RPMI8226 (cell line): ENCODE measurements at regions not wholly inside any gene's neighbourhood (a gene's known extent, or its start where the extent isn't known, plus 50 kb on each side); places are given as distances from the start of the nearest gene placed in this dataset.
"Not testable (repeated sequence)": the region's sequence is repeated elsewhere in the genome, so short reads cannot be mapped to it uniquely, and the experiment has no call there.

Source experiments
- DNase-seq: peaks from one replicate; pipeline ENCODE4 v3.0.0-alpha.2; 2015

- DNase-seq = no peak
Measured at GRCh38 chr2:57615855-57616556, 430.6 kb upstream of the VRK2 start.

GRCh38 chr2:57617318-57617717, 429.3 kb upstream of the VRK2 start:
- DNase-seq = no peak

GRCh38 chr2:57621122-57621663, 425.4 kb upstream of the VRK2 start:
- no peak for DNase-seq

GRCh38 chr2:57622009-57622408, 424.6 kb upstream of the VRK2 start:
- no peak for DNase-seq

- no peak for DNase-seq
Measured at GRCh38 chr2:57656198-57656597, 390.4 kb upstream of the VRK2 start.

DNA sequence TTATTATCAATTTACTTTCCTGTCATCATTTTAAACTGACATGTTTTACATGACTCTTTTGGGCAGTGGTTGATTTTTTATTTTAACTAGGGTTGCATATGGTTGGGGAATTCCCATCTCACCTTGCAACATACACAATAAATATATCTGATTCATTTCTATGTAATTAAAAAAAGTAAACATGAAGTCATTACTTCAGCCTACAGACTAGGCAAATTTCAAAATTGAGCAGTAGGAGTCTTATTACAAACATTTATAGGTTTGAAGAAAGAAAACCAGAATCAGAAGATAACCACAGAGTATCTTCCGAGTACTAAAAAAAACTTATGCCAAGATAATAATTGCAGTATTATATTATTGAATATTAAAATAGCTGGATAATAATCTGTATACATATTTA, 377.0 kb upstream of the VRK2 start:
- DNase-seq = no peak

- no peak for DNase-seq
Measured at GRCh38 chr2:57674025-57674424, 372.6 kb upstream of the VRK2 start.

DNA sequence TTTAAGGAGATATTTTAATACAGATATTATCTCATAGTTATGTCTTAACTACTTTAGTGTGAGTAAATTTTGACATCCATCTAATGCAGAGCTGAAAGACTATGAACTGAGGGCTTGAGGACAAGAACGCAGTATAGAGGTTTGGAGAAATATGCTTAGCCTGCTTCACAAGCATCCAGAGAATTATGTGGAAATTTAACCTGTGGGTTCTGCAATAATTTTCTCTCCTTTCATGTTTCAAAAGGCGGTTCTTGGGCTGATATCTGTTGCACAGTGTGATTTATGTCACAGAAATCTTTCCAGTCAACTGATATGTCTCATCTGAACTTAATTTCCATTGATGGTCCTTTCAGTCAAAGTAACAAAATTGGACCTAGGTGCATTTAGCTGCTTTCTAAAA, 371.9 kb upstream of the VRK2 start:
- DNase-seq = no peak

DNA sequence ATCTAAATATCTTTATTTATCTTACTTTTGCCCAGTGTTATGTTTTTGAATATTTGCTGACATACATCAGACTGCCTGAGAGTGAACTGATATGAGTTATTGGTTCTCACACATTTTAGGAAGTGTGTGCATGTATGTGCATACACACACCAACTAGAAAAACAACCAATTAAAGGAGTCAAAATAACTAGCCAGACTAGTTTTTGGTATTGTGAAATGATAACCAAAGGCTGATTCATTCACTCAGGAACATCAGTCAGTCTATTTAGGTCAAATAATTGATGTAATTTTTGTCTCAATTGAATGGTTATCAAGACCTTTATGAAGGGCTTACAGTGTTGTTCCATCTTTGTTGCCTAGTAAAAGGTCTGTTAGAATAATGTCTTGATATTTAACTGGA, 369.3 kb upstream of the VRK2 start:
- DNase-seq = no peak

GRCh38 chr2:57681650-57682049, 365.0 kb upstream of the VRK2 start:
- DNase-seq = no peak

DNA sequence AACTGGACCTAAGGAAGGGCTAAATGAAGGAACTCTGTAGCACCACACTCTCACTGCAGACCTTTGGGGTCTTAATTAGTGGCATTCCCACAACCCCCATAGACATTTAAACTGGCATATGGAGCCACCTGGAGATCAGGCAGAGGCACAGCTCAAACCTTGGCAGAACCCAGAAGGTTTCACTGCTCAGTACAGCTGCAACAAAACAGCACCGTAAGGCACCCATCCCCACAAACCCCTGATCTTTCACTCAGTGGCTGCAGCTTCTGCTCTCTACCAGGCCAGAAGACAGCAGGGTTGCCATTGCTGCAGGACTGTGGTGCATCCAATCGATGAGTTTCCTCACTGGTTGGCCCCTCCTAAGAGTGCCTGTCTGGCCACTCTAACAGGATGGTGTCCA, 361.6 kb upstream of the VRK2 start:
- no peak for DNase-seq

DNA sequence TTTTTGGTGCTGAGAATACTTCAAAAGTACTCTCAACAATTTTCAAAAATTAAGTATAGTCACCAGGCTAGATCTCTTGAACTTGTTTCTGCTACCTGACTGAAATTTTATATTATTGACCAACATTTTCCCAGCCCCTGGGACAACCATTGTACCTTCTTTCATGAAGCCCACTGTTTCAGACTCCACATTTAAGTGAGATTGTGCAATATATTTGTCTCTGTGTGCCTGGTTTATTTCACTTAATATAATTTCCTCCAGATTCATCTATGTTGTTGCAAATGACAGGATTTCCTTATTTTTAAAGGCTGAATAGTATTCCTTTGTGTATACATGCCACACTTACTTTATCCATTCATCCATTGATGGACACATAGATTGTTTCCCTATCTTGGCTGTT, 354.2 kb upstream of the VRK2 start:
- DNase-seq = no peak

DNA sequence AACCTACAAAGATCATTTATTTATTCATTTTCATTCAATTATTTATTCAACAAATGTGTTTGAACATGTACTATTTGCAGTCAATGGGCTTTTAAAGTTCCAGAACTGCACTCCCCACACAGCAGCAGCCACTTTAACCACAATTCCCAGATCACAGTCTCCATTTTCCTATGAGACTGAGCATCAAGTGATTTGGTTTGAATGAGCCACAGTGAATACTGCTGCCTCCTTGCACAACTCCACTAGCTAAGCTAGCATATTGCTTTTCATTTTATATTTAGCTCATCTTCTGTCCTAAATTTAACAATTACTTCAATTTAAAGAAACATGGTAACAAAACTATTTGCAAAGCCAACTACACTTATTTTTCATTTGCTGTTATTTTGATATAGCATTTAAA, 353.4 kb upstream of the VRK2 start:
- no peak for DNase-seq

- DNase-seq = no peak
Measured at GRCh38 chr2:57693965-57694364, 352.6 kb upstream of the VRK2 start.

- no peak for DNase-seq
Measured at GRCh38 chr2:57696016-57696415, 350.6 kb upstream of the VRK2 start.

- DNase-seq = no peak
Measured at GRCh38 chr2:57698392-57698791, 348.2 kb upstream of the VRK2 start.

GRCh38 chr2:57698935-57699449, 347.6 kb upstream of the VRK2 start:
- no peak for DNase-seq

GRCh38 chr2:57701391-57701791, 345.2 kb upstream of the VRK2 start:
- DNase-seq = no peak

DNA sequence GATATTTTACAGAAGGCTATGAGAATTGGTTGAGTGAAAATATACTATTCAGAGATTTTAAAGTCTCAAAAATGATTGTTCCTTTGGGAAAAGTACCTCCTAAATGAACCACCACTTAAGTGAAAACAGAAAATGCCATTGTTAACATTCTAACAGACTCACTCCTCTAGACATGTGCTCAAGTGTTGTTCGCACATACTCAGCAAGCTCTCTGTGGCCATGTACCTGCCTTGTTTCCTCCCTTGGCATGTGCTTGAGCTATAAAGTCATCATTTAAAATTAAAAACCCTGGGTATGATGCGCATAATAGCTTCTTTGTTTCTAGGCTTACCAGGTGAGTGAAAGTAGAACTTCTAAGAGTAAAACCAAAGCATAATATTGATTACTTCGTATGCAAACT, 343.2 kb upstream of the VRK2 start:
- no peak for DNase-seq

DNA sequence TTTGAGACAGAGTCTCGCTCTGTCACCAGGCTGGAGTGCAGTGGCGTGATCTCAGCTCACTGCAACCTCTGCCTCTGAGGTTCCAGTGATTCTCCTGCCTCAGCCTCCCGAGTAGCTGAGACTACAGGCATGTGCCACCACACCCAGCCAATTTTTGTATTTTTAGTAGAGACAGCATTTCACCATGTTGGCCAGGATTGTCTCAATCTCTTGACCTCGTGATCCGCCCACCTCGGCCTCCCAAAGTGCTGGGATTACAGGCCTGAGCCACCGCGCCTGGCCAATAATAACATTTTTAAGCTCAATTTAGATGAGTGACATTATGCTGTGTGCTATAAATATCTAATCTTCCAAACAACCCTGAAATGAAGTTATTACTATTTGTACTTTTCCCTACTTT, 338.8 kb upstream of the VRK2 start:
- not testable (repeated sequence) for DNase-seq

DNA sequence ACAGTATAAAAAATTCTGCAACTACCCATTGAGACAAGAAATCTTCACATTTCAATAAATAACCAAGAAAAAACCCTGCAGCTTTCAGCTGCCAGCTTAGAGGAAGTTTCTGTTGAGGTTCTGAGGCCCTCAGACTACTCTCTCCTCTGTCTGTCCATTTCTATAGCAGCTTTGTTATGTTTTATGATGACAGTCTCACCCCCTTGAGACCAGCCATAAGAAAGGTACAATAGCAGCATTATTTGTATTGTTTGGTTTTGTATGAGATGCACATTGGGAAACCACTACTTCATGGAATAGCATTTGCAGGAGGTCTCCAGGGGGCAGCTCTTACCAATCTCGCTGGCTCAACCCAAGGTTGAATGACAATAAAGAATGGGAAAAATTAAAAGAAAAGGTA, 334.6 kb upstream of the VRK2 start:
- DNase-seq = no peak

- peak; percentile 48 for DNase-seq
Measured at GRCh38 chr2:57720728-57721627, 325.6 kb upstream of the VRK2 start.

DNA sequence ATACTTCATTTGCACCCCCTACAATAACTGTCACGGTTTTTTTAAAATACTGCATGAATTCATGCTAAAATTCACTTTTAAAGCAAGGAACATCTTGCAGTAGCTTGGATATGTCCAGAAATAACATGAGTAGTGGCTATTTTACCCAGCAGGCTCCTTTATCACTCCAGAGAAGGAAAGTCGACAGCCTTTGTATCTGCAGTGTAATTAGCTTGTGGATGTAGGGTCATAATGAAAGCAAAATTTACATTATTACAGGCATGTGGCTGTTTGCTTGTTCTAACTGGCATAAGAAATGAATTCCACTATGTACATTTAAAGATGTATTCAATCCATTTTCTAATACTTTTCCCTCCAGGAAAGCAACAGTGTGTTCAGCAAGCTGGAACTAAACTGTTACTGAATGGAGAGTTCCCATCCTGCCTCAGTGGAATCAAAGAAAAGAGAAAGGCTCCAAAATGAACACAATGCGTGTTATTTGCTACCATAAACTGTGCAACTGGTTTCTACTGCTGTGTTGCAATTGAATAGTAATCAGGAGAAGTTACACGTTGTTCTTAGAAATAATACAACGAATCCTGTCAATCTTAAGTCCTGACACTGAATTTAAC, 321.2 kb upstream of the VRK2 start:
- no peak for DNase-seq

- no peak for DNase-seq
Measured at GRCh38 chr2:57726294-57726693, 320.3 kb upstream of the VRK2 start.
